Stimulated activated CD4-positive, alpha-beta T cell treated with anti-CD3 and anti-CD28 coated beads, Interleukin-12 subunit alpha, Interleukin-12 subunit beta, amount 100 ng/mL, for 24 hours (primary cell): ENCODE measurements at regions not wholly inside any gene's neighbourhood (a gene's known extent, or its start where the extent isn't known, plus 50 kb on each side); places are given as distances from the start of the nearest gene placed in this dataset.
"Not testable (repeated sequence)": the region's sequence is repeated elsewhere in the genome, so short reads cannot be mapped to it uniquely, and the experiment has no call there.

Experiments used
- DNase-seq, 2 experiments: peaks; one replicate each; pipeline ENCODE4 v3.0.0-alpha.2; 2020; ENCODE audit warnings: low read depth in 2 of 2

DNA sequence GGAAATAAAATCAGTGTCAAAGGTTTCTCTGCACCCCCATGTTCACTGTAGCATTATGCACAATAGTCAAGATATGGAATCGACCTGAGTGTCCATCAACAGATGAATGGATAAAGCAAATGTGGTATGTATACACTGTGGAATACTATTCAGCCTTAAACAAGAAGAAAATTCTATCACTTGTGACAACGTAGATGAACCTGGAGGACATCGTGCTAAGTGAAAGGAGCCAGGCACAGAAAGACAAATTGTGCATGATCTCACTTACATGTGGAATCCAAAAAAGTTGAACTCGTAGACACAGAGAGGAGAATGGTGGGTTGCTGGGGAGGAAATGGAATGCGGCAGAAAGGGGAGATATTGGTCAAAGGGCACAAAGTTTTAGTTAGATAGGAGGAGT lies 136.3 kb upstream of the ESR1 start:
- DNase-seq: no peak

DNA sequence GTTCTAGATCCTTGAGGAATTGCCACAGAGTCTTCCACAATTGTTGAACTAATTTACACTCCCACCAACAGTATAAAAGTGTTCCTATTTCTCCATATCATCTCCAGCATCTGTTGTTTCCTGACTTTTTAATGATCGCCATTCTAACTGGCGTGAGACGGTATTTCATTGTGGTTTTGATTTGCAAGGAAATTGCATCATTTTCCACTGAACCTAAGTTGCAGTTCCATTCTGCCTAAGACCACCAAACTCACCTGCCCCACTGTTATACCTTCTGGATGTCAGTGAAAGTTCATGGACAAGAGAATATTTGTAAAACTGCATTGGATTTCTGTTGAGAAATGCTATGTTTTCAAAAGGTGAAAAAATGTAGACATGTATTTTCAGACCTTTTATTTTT lies 132.9 kb upstream of the ESR1 start:
- no peak for DNase-seq

DNA sequence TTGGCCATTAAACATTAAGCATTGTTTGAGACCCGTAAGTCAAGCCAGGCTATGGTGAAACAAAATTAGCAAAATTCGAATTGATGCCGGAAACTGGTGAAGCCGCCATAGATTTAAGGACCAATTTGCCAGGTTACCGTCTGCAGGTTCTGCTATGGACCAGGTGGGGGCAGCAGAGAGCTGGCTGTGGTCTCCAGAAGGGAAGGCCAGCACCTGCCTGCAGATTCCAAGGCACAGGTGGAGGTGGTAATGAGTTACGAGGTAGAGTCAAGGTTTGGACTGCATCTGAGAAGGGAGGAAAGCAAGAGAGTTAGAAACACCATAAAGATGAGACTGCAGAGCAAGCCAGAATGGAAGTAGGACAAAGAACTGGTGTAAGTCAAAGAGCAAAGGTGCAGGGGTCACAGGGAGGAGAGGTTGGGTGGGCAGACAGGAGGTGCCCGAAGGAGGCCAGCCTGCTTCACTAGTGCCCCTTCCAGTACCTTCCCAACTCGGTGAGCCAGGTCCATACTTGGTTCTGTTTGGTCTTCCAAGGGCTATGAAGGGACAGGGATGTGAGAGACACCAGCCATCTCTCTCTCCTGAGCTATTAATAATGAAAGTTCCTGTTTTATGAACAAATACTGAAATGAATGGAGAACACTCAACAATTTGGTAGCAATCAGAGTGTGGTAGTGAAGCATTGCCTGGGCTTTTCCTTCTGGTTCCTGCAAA lies 131.6 kb upstream of the ESR1 start:
- peak; percentile 11 to 24 for DNase-seq

DNA sequence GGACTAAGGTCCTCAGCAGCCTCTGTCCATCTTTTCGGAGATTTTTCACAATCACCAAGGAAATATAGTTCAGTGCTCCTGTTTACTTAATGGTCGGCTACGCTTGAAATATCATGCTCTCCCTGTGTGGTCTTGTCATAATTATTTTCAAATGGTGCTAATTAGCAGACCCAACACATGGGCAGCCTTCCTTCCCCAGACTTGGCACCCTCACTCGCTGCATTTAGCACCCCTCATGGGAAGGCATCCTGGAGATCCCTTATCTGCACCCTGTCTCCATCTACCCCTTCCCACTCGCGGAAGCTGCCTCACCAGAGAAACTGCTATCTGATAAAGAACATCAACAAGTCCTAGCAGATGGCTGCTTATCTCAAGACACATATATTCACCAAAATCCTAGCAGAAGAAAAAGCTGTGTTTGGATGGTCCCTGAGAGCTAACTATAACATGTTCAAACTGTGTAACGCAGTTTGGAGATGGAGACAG lies 131.0 kb upstream of the ESR1 start:
- DNase-seq: no peak

DNA sequence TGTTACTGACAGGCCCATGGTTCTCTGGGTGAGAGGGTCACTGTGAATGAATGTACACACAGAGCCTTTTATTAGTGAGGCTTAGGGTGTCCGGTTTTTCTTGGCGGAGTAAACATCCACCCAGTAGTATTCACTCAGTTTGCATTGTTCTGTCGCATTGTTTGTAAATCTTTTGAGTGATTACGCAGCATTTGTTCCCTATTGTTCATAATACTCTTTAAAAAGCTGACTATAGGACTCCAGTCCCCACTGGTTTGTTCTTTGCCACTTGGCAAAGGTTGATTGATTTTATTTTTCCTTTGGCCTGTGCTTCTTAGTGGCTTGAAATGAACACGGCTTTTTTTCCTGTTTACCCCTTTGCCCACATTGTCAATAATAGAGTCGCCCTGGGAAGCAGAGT lies 130.1 kb upstream of the ESR1 start:
- no peak for DNase-seq

DNA sequence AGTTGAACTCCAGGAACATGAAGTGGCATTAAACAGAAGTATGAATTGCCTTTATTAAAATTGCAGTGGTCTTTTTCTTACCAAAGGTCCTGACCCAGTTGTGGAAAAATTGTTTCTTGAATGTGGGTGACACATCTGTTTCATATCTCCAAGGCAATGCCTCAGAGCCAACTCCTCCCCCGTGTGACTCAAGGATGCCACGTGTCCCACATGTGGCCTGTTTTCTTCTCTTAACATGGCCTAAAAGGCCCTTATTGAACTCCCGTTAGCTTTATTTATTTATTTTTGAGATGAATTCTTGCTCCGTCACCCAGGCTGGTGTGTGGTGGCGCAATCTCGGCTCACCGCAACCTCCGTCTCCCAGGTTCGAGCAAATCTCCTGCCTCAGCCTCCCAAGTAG lies 128.4 kb upstream of the ESR1 start:
- DNase-seq: peak; percentile 6 to 26

DNA sequence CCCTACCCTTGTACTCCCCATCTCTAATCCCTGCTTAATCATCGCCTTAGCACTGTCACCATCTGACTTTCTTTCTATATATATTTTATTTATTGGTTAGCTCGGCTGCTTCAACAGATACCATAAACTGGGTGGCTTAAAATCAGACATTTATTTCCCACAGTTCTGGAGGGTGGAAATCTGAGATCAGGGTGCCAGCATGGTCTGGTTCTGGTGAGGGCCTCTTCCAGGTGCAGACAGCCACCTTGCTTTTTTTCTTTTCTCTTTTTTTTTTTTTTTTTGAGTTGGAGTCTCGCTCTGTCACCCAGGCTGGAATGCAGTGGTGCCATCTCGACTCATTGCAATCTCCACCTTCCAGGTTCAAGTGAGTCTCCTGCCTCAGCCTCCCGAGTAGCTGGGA lies 127.5 kb upstream of the ESR1 start:
- DNase-seq: no peak

DNA sequence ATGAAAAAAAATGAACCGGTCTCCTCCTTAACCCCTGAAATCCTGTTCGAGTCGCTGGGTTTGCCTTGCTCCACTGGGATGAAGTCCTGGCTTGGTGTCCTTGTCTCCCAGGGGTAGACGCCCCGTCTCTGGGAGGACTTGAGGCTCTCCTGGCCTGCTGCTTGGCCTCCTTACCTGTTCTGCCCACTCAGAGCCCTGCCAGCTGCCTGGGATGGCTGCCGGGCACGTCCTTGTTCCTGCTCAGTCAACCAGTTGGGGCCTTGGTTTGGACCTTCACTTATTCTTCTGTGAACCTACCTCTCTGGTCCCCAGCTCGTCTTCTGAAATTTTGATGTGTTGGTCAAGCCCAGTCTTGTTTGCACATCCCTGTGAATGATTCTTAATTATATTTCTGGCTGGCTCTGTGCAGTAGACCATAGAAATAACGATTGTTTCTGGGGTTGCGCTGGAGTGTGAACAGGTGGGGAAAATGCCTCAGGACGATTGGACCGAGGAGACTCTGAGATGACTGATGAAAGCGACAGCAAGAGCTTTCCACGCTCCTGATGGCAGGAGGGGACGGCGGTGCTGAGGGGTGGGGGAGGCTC lies 126.5 kb upstream of the ESR1 start:
- no peak for DNase-seq

DNA sequence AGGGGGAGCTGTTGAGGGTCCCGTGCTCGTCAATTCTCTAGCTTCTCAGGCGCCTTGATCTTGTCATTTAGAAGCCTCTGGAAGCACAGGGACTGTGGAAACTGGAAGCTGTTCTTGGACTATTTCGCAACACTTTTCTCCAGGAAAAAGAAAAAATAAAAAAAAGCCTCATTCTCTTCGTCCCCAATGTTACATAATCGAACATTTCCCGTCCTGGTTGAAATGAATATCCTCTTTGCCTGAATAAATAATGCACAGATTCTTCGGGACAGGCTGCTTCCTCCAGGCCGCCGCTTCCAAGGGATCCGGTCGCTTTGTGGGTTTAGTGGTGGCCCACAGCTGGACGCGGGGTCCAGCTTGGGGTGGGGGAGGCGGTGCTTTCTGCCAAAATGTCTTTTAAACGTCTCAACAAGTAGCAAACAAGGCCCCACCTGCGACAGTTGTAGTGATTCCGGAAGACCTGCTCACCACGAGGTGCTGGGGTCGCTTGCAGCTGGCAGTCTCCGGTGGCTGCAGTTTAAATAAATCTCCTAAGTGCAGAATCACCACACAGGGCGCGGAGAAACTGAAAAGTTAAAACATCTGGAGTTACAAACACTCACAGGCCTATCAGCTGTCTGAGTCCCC lies 125.9 kb upstream of the ESR1 start:
- DNase-seq: no peak

DNA sequence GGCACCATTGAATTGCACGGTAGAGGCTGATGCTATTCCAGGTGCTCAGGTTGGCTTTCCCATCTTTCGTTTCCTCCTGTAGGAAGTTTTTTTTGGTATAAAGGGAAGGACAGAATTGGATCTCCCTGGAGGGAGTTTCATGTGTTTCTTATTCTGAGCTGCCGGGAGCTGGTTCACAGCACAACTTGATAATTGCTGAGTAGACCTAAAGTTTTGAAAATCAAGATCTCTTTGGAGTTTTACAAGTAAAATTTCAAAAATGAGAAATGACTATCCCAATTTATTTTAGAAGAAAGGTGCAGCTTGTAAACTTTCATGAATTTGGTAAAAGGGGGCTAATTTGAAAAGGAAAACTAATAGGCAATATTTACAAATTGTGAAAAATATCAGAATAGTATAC lies 125.2 kb upstream of the ESR1 start:
- no peak for DNase-seq

DNA sequence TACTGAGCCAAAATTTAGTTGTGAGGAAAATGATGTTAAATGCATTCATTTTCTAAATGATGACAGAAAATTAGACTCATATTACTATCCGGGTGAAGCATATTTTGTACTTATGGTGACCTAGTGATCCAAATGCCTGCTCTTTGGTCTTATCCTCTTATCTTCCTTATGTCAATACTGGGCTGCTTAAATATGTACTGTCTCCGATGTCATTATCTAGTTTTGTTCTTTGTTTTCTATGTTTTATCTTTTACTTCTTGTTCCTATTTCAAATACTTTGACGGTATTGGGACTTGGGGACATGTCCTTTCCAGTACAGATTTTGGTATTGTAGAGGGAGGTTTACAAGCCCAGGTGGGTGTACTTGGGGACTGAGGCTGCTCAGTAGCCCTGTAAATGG lies 124.6 kb upstream of the ESR1 start:
- no peak for DNase-seq

DNA sequence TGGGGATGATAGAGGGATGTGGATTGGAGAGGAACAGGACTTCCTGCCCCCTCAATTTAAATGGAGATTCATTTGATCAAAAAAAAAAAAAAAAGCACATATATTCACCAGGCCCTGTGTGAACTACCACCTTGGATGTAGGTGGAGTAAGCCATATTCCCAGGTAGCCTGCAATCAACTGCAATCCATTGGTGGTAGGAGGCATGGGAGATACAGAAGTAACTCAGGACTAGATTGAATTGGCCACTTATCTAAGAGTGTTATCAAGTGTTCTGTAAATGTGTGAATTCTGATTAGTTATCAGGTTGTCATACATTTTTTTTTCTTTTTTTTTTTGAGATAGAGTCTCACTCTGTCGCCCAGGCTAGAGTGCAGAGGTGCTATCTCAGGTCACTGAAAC lies 124.1 kb upstream of the ESR1 start:
- no peak for DNase-seq

DNA sequence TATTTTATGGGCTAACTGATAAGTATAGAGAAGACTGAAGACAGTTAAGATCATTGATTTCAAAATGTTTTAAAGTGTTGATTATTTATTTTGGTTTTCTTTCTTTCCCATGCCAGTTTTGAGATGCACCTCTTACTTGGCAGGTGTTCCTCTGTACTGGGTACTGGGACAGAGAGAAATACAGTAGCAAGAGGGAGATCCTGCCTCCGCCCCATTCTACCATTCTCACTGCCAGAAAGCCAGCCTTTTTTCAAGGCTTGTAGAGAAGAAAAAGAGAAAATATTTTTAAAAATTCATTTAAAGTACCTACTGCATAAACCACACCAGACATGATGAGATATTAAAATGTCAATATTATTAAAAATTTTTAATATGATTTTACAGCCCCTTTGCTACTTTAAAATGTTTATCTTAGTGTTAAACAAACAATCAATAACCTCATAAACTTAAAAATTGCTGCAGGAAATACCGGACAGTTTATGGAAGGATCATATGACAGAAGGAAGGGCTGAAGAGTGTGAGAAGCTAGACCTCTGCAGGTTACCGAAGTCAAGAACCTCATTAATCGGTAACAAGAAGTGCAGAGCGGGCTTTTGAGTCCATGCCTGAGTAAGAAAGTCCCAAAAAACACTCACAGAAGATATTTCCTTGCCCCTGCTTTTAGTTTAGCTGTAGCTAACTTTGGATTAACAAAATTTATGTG lies 117.8 kb upstream of the ESR1 start:
- DNase-seq: no peak

DNA sequence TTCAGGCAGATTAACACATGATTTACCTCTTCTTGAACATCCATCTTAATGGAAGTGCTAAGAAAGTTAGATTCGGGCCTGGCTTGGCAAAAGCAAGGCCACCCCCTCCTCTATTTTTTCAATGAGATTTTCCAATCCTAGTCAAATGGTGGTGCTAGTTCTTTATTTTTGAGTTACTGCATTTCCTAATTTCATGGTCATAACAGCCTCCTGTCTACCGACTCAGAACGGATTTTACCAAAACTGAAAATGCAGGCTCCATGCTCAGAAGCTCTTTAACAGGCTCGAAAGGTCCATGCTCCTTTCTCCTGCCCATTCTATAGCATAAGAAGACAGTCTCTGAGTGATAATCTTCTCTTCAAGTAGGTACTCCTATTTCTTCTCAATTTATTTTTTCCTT lies 117.2 kb upstream of the ESR1 start:
- no peak for DNase-seq

DNA sequence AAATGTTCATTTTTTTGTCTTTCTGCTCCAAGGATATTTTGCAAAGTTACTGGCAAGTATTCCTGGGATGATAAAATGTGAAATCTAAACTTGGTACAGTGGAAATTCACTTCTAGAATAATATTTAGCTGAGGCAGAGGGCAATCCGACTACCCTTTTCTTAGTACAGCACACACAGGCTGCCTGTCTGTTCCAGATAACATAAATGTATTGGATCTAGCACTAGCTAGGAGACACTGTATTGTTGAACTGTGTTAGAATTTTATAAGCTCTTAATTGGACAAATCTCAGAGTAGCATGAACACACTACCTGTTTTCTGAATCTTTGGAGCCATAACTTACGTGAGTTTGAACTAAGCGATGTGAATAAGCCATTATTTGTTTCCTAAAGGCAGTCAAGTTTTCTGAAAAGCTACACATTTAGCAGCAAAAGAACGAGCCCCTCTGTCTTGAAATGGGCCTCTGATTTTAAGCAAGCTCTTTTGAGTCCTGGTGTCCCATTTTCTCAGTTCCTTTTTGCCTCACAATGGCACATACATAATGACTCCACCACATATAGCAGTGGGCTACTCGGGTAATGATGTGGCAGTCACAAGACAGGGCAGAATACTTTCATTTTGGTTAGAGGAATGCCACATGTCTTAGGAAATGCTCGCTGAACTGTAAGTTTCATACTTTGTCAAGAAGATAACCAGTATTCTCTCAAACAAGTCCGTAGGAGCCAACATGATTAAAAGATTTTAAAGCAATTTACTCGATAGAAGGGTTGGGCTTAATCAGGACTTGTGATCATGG lies 116.5 kb upstream of the ESR1 start:
- no peak for DNase-seq

DNA sequence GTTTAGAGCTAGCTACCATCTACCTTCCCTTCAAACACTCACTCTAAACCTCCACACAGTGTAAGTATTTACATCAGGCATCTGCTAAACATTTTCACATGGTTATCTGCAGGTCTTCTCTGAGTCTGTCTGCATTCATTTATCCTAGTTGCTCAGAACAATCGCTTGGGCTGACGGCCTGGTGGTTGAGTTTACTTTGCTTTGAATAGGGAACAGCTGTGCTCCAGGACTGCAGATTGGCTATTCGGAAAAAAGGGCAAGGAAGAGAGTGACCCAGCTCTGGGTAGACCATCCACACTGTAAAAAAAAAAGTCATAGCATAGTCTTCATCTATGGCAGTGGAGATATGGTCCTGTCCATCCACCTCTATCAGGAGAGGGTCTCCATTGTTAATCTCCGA lies 115.3 kb upstream of the ESR1 start:
- no peak for DNase-seq

DNA sequence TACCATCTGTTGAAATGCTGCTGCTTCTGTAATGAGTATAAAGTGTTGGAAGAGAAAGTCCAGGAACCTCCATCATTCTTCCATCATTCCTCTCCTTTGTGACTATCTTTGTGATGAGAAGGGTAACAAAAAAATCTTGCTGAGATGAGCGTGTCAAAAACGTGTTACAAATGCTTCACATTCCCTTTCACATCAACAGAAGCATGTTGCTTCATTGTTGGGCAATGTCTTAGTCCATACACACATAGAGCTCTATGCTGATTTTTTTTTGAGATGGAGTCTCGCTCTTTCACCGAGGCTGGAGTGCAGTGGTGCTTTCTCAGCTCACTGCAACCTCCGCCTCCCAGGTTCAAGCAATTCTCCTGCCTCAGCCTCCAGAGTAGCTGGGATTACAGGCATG lies 114.1 kb upstream of the ESR1 start:
- no peak for DNase-seq

DNA sequence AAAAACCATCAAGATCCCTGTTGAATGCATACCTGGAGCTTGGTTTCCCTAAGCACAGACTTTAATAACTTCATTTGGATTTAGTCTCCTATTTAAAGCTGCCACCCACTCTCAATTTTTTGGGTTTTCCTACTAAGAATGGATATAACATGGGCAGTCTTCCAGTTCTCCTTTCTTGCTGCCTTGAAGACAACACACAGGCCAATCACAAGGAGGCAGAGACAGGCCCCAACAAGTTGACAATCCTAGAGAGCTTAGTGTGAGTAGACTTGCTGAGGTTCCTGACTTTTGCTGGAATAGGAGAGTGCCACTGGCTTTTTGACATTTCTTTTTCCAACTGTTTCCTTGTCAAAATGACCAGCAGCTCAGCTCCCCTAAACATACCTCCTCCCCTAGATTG lies 112.3 kb upstream of the ESR1 start:
- no peak for DNase-seq

DNA sequence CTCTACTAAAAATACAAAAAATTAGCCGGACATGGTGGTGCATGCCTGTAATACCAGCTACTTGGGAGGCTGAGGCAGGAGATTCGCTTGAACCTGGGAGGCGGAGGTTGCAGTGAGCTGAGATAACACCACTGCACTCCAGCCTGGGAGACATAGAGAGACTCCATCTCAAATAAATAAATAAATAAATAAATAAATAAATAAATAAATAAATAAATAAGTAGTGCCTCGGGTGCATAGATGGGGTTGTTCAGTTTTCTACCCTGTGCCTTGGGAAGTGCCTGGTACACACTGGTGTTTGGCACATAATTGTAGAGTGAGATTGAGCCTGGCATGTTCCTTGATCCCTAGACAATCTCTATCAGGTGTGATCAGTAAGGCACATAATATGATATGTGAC lies 111.2 kb upstream of the ESR1 start:
- not testable (repeated sequence) for DNase-seq

DNA sequence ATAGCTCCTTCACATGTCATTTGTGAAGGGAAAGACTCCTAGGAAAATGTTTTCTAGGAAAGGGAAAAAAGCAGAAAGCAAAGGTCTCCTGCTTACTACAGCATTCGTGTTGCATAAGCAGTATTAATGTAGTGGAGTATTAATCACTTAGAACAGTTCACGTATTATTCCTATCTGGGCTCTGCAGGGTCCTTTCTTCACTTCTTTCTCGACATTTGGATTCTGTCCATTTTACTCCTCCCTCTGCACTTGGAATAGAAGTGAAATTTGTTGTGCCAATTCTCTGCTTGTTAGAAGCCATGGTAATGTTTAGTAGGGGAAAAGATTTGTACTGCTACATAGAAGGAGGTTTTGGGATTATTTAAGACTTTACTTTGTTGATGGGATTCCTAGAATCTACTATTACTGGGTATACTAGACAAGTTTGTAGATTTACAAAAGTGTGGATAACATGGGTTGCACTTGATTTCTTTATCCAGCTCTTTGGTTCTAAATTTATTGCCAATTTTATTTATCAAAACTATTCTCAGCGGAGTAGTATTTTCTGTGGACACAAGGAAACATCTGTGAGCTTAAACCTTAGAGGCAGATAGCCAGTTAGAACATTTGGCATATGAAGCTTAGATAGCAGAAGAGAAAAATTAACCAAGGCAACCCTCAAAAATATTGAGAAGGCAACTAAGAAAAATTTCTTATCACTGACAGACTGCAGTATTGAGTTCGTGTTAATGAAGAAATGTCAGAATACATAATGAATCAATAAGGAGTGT lies 108.4 kb upstream of the ESR1 start:
- DNase-seq: no peak

DNA sequence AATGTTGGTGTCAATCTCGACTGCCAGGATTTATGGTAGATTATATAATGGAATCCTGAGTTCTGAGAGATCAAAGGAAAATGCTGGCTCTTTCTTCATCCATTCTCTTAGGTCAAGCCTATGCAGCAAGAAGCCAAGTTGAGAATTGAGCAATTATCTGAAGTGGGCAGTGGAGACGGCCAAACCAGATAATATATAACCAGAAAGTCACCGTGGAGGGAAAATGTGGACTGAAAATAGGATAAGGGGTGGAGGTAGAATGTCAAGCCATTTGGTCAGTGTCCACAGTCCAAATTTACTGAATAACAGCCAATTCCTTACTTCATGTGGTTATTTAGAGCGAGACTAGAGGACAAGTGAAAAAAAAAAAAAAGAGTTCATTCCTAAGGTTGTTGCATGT lies 107.8 kb upstream of the ESR1 start:
- DNase-seq: no peak
